EH (cell line): ENCODE measurements at regions not wholly inside any gene's neighbourhood (a gene's known extent, or its start where the extent isn't known, plus 50 kb on each side); places are given as distances from the start of the nearest gene placed in this dataset.

Experiments used
- DNase-seq: peaks from one replicate; pipeline ENCODE4 v3.0.0-alpha.2; 2015; ENCODE audit warnings: low read depth

DNA sequence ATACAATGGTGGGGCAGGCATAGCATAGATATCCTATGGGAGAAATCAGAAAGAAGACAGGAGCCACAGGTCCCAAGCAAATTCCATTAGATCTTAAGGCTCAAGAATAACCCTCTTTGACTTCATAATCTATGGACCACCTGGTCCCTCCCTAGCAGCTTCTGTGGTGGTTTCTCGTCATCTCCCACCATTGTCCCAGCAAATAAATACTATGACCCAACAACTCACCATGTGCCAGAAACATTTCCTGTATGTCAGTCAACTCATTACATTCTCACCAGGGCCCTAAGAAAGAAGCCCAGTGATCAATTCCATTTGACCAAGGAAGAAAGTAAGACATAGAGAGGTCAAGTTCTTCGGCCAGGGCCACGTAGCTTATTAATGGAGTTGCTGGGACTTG is 646.2 kb downstream of the VRK1 start:
- no peak for DNase-seq

DNA sequence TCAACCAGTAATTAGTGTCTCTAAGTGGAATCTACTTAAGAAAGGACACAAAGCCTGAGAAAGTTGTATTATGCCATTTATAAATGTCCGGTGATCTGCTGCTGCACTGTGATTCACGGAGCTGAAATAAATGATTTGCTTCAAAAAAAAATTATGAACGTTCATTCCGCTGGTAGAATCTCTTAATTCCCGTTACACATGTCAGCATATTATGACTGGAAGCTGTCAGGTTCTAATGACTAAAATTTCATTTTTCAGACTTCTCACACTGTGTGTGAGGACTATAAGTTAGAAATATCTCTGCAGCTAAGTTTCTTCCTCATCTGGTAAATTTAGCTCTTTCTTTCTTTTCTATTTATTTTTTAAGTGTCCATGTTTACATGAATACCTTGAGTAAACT is 647.1 kb downstream of the VRK1 start:
- DNase-seq, result no peak

- DNase-seq, result no peak
Observed at GRCh38 chr14:97445367-97445766, 648.2 kb downstream of the VRK1 start.

GRCh38 chr14:97446087-97446486 is 648.9 kb downstream of the VRK1 start:
- no peak for DNase-seq

DNA sequence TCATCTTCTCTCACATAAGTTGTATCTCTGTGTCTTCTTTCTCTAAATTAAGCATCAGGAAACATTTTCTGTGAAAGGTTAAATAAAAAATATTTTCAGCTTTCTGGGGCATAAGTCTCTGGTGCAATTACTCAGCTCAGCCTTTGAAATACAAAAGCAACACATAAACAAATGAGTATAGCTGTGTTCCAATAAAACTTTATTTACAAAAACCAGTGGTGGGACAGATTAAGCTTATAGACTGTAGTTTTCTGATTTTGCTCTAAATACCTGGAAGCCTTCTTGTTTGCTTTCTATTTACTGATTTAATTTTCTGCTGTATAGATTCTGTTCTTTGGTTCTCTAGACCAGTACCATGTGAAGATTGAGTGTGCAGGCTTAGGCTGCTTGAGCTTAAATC is 655.1 kb downstream of the VRK1 start:
- DNase-seq, result no peak

DNA sequence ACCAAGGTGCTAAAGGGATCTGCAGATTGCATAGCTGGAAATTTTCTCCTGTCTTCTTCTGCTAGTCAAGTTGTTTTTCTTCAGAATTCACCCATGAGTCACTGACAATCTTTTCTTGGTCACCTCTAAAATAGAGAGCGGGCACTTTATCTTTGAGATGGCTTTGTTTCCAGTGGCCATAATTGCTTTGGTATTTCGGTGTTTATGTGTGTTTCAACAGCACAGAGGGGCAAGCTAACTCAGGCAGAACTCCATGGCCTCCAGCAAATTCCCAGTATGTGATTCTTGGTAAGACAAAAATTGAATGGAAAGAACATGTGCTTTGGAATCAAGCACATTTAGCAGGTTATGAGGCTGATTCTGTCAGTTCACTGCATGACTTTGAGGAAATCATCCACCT is 656.8 kb downstream of the VRK1 start:
- no peak for DNase-seq

DNA sequence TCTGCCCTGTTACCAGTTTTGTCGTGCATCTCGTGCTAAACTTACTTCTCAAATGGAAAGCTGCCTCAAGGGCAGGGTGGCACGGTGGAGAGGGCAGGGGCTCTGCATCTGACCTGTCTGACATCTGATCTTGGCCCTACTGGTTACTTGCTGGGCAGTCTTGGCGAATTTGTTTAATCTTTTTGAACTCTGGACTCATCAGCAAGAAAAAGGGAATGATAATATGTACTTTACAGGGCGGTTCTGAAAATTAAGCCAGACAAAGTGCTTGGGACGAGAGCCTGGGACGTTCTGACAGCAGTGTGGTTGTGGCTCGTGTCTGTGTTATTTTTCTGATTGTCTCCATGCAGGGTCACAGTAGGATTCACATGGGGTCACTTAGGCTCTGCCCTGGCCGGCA is 659.3 kb downstream of the VRK1 start:
- DNase-seq, result no peak

DNA sequence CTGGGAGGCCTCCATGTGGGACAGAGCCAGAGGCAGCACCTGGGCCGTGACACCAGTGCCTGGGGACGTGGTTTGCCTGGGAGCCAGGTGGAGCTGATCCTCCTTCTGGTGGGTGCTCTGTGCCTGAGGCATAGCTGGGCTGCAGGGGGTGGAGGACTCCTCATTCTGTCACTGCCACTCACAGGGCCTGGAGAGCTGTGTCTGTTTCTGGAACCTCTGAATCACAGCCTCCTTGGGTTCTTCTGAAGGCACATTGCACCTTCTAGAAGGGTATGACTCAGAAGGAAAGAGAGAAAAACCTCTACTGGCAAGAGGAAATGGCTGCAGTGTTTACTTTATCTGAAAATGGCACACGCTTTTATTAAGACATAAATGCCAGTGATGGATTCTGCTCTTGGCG is 659.8 kb downstream of the VRK1 start:
- no peak for DNase-seq

- no peak for DNase-seq
Observed at GRCh38 chr14:97457575-97458085, 660.4 kb downstream of the VRK1 start.

DNA sequence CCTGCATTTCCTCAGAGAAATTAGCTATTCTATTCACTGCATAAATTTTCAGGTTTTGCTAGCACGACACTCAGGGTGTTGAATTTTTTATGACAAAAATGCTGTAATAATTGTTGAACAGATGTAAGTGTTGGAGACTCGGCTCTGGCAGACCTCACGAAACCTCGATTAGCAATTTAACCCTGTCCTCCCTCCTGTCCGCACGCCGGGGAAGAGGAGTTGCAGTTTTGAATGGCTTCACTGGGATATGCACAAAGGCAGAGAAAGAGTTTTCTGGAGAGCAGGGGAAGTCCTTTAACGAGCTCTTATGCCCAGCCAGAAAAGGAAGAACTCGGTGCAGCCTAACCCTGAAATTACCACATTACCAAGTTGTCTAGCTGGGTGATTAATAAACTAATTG is 661.1 kb downstream of the VRK1 start:
- DNase-seq, result no peak

- DNase-seq, result no peak
Observed at GRCh38 chr14:97458661-97459579, 661.7 kb downstream of the VRK1 start.

DNA sequence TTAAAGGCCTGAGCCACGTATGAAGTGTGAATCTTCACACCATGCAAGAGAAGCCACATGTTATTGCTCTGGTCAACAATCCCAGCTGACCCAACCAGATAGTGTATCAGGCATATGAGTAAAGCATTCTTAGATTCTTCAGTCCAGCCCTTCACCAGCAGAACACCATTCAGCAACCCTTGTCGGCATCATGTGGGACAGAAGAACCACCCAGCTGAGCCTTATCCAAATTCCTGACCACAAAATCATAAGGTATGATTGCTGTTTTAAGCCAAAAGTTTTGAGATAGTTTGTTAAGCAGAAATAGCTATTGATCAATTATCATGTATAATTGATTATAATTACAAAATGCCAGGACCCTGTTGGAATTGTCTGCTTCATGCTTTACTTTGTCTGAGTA is 664.9 kb downstream of the VRK1 start:
- DNase-seq, result no peak

DNA sequence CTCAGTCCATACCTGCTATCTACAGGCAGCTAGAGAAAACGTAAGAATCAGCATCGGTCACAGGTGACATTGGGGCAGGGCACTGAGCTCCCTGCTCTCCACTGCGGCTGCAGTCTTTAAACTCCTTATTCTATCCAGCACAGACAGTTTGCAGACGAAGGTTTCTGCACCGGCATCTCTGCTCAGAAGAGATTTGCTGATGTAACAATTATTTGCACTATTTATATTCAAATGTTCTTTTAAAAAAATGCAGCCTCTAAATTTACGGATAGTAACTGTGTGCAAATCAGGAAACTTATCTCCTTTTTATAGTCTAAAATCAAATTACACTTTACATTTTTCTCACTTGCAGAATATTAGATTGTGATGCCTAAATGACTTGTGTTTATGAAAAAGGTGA is 671.0 kb downstream of the VRK1 start:
- DNase-seq, result no peak

GRCh38 chr14:97477353-97477752 is 680.2 kb downstream of the VRK1 start:
- DNase-seq, result no peak

DNA sequence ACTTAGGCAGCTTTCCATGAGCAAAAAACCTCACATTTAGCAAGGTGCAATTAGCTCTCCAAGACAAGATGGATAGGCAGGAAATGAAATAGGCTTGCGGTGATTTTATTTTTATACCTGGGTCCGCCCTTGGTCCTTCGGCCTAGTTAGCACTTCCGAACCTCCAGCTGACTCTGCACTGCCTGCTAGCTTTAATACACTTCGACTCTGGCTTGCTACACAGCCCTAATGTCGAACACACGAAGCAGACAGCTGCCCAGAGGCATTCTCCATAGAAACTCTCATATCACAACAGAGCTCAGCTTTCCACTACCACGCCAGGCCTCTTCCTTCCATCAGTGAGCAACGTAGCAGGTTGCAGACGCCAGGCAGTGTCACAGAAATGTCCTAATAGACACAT is 688.0 kb downstream of the VRK1 start:
- DNase-seq, result no peak

GRCh38 chr14:97486601-97487120 is 689.5 kb downstream of the VRK1 start:
- DNase-seq, result no peak

DNA sequence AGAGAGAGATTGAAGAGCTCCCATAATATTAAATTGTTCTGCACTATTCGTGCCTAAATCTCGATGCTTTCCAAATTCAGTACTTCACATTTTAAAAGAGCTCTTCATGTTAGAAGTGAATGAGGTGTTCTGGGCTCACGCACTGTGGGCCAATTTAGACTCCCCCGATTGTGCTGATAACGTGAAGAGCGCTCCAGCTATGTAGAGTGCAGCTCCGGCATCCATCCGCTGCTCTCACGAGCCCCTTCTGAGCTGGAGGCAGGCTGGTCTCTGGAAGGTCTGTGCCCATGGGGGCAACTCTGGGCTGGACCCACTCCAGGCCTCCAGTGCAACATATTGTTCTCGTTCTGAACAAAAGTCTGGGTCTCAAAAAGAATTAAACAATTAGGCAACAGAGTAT is 692.6 kb downstream of the VRK1 start:
- DNase-seq, result no peak

- no peak for DNase-seq
Observed at GRCh38 chr14:97490521-97491070, 693.4 kb downstream of the VRK1 start.

DNA sequence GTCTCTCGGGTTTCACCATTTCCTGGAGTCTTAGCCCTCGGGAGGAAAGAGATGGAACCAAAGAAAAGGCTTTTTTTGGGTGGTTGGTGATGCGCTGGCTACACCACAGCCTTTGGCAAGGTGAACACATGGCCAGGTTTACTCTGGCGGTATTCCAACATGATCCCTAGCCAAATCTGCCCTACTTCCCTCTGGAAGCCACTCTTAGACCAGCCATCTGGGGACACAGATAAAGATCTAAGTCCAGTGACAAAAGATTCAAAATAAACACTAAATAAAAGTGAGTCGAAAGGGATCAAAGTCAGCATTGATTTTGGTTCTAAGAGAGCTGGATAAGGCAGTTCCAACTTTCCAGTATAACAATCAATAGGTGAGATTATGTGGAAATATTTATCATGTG is 694.5 kb downstream of the VRK1 start:
- DNase-seq, result no peak

- DNase-seq, result no peak
Observed at GRCh38 chr14:97499790-97500481, 702.8 kb downstream of the VRK1 start.

DNA sequence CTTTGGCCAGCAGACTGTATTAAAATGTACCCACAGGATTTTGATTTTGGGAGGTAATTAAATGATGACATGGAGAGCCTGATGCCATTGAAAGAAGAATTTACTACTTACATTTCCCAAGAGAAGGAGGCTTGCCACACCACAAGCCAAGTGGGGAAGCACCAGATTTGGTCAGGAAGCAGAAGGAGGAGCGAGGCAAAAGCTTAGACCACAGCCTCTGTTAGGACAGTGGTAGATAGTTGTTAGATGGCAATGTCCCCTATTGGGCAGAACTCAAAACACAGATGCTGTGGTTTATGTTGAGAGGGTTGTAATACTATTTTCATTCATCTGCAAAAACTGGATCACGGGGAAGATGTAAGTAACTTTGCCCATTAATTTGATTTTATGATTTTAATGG is 709.4 kb downstream of the VRK1 start:
- DNase-seq, result no peak

DNA sequence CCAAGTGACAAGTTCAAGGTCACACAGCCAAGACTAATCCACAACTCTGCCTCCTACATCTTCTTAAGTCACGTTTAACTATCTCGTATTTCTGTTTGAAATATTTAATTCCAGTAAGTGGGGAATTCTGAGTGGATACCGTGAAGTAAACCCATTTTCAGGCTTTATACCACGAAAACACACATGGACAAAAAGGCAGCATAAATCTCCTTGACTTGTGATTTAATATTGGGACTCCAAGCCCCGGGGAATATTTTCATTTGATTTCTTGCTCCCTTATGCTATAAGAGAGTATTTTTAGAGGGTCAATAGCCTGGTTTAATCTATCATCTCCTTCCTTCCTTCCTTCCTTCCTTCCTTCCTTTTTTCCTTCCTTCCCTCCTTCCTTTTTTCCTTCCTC is 716.7 kb downstream of the VRK1 start:
- no peak for DNase-seq
